ENCODE measurements at regions not wholly inside any gene's neighbourhood (a gene's known extent, or its start where the extent isn't known, plus 50 kb on each side); places are given as distances from the start of the nearest gene placed in this dataset.

- H3K4me3 ChIP-seq (ENCODE audit: low read length) = no peak overlapping the region
- DNase-seq (ENCODE audit: low read depth) = no peak
- TF ChIP-seq CTCF (conservative IDR thresholded peaks at IDR 0.05; ENCODE audit: low read depth, low read length) = no peak
Measured at GRCh38 chr6:86848986-86849385, 88.3 kb upstream of the HTR1E start.

GRCh38 chr6:86832686-86833085, 104.6 kb upstream of the HTR1E start:
- DNase-seq (ENCODE audit: low read depth) = no peak
- TF ChIP-seq CTCF (conservative IDR thresholded peaks at IDR 0.05; ENCODE audit: low read depth, low read length) = no peak
- H3K4me3 ChIP-seq (ENCODE audit: low read length) = no peak overlapping the region

GRCh38 chr6:86825436-86825835, 111.9 kb upstream of the HTR1E start:
- no peak for TF ChIP-seq CTCF (conservative IDR thresholded peaks at IDR 0.05; ENCODE audit: low read depth, low read length)
- DNase-seq (ENCODE audit: low read depth) = no peak
- no peak overlapping the region for H3K4me3 ChIP-seq (ENCODE audit: low read length)

GRCh38 chr6:86822747-86823146, 114.6 kb upstream of the HTR1E start:
- no peak for DNase-seq (ENCODE audit: low read depth)
- H3K4me3 ChIP-seq (ENCODE audit: low read length) = no peak overlapping the region
- TF ChIP-seq CTCF (conservative IDR thresholded peaks at IDR 0.05; ENCODE audit: low read depth, low read length) = no peak

GRCh38 chr6:86820750-86821149, 116.6 kb upstream of the HTR1E start:
- no peak for TF ChIP-seq CTCF (conservative IDR thresholded peaks at IDR 0.05; ENCODE audit: low read depth, low read length)
- no peak for DNase-seq (ENCODE audit: low read depth)
- H3K4me3 ChIP-seq (ENCODE audit: low read length) = no peak overlapping the region

GRCh38 chr6:86793649-86794048, 143.7 kb upstream of the HTR1E start:
- no peak for DNase-seq (ENCODE audit: low read depth)
- no peak overlapping the region for H3K4me3 ChIP-seq (ENCODE audit: low read length)
- no peak for TF ChIP-seq CTCF (conservative IDR thresholded peaks at IDR 0.05; ENCODE audit: low read depth, low read length)

GRCh38 chr6:86791476-86791875, 145.9 kb upstream of the HTR1E start:
- no peak for TF ChIP-seq CTCF (conservative IDR thresholded peaks at IDR 0.05; ENCODE audit: low read depth, low read length)
- H3K4me3 ChIP-seq (ENCODE audit: low read length) = no peak overlapping the region
- no peak for DNase-seq (ENCODE audit: low read depth)

Measured in retinal pigment epithelial cell (primary cell).